Lower leg skin (tissue), 3 donors: ENCODE measurements at regions not wholly inside any gene's neighbourhood (a gene's known extent, or its start where the extent isn't known, plus 50 kb on each side); places are given as distances from the start of the nearest gene placed in this dataset.

Experiments used
- CTCF ChIP-seq, 3 donors: fragments of 450-650 bp; IDR thresholded peaks; one replicate each; pipeline ENCODE4 v1.5.1; 2016; ENCODE audit warnings: antibody characterized with exemption in 3 of 3, mild to moderate bottlenecking in 3 of 3, moderate library complexity in 2 of 3
- POLR2A ChIP-seq, 2 donors: fragments of 450-650 bp; IDR thresholded peaks; one replicate each; pipeline ENCODE4 v1.6.1; 2016 to 2017; ENCODE audit warnings: antibody characterized with exemption in 2 of 2, mild to moderate bottlenecking in 1 of 2, moderate library complexity in 1 of 2

GRCh38 chr20:29085625-29086024 lies 2171.8 kb upstream of the DEFB115 start:
- TF ChIP-seq CTCF (IDR thresholded peaks at IDR 0.05), result no peak
- TF ChIP-seq POLR2A (IDR thresholded peaks at IDR 0.05), result no peak
